ENCODE measurements at regions not wholly inside any gene's neighbourhood (a gene's known extent, or its start where the extent isn't known, plus 50 kb on each side); places are given as distances from the start of the nearest gene placed in this dataset.
A peak's percentile ranks its signal among the peaks of the same experiment; 100 is the strongest.
"Not testable (repeated sequence)": the region's sequence is repeated elsewhere in the genome, so short reads cannot be mapped to it uniquely, and the experiment has no call there.

DNA sequence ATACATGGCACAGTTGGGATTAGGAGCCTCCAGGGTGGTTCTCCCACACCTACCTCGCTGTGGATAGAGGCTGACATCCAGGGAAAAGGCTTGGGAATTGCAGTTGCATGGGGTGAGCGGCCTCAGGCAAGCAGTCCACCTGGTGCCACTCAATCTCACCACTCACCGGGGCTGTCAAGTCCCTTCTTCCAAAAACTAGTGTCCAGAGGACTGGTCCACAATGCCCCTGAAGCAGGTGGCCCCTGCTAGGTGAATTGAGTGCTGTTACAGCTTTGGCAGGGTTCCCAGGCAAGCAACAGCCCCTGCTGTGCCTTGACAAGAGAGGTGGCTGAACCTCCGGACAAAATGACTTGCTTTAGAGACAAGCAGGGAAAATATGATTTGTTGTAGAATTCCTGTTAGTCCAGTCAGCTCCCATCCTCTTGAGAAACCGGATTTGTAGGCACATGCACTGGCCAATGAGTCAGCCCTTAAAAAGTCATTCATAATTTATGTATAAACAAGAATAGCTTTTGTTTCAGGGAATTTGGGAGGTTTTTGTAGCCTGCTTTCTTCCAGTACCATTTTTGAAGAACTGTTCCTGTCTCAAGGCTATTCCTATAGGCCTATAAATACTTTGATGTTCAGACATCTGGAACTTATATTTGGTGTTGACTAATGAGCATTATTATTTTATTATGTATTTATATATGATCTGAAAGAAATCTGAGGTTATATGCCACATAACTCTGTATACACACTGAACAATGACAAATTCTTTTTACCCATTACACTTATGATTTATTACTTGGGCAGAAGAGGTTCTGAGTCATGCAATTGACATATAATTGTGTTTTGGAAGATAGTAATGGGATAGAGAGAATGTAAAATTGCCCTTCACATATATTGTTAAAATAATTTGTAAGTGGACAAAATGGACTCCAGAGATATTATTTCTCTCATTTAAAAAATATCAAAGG lies 411.1 kb downstream of the ACTL7B start:
- peak; percentile 66 for DNase-seq (ENCODE audit: low spot score)

DNA sequence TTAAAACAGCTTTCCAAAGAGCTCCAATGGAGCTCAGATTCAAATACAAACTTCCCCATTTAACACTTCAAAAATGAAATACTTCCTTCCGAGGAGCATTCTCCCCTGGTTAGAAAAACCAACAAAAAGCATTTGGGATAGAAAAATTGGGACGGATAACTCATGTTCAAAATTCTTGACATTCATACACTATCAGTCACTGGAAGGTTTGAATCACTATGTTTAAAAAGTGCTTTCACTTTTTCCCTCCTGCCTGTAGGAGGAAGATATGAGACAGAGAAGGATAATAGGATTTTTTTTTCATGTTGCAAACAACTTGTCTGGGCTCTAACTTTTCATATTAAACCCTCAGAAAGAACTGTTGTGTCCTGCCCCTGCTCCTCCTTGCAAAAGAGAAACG lies 412.0 kb downstream of the ACTL7B start:
- peak; percentile 25 for DNase-seq (ENCODE audit: low spot score)

DNA sequence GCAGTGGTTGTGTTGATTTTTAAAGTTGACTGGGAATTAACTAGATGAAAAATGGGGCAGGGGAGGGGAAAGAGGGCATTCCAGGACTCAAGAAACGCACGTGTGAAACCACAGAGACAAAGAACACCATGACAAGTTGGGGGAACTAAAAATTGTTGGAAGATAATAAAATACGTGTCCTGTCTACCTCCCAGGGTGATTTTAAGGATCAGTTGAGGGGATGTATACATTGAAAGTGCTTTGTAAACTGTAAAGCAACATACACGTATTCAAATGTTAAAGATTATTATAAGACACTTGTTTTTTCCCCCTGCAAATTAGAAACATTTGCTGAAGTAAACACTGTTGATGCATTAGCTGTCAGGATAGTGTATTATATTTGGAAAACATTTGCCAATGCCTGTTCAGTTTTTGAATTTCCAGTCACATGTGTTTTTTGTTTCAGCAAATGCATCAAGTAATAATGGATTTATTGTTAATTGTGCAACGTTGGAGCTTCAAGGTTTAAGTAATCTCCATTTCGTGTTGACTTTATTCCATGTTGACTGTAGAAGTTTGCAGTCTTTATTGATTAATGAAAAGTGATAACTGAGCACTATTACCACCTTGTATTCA lies 412.7 kb downstream of the ACTL7B start:
- DNase-seq (ENCODE audit: low spot score) = no peak

DNA sequence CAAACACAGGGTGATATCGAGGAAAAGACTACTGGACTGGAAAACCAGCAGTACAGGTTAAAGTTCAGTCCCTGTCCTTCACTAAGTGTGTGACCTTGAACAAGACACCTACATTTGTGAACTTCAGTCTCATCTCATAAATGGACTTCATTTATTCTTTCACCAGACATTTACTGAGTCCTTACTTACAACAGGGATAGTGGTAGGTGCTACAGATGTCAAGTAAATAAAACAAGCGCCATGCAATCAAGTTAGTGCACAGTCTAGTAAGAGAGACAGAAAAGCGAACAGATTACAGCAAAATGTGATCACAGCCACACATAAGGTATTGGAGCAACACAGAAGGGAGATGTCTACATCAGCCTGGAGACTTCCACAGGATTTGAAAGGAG lies 413.2 kb downstream of the ACTL7B start:
- DNase-seq (ENCODE audit: low spot score) = no peak

DNA sequence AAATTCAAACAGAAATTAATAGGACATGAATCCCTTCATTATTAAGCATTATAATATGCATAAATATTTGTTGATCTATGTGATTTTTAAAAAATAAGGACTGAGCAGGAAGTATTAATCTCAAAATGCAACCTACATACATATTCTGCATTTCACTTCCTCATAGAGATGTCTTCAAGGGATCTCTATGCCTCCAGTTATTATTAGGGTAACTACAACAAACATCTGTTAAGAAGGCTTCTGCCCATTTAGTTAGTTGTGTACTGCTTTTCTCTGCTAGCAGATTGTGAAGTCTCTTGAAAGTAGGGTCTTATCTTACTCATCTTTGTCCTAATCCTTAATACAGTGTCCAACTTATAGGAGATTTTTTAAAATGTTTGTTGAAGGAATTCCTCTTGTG lies 414.1 kb downstream of the ACTL7B start:
- no peak for DNase-seq (ENCODE audit: low spot score)

- DNase-seq (ENCODE audit: low spot score) = no peak
Observed at GRCh38 chr9:108441251-108441650, 414.5 kb downstream of the ACTL7B start.

DNA sequence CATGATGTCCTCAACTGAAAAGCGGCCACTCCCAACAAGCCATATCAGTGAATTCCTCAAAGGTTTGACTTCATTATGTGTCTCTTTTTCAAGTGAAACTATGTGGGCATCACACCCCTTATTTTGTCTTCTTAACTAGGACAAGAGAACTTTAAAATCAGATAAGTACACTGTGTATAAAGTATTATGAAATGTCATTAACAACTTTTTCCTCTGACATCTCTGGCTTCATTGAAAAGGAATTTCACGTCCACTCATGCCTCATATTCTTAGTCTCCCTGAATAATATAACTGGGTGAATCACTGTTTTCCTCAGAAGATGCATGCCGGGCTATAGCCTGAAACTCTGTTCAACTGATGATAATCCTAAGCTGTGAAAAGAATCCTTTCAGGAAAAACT lies 415.8 kb downstream of the ACTL7B start:
- DNase-seq (ENCODE audit: low spot score) = peak; percentile 30

DNA sequence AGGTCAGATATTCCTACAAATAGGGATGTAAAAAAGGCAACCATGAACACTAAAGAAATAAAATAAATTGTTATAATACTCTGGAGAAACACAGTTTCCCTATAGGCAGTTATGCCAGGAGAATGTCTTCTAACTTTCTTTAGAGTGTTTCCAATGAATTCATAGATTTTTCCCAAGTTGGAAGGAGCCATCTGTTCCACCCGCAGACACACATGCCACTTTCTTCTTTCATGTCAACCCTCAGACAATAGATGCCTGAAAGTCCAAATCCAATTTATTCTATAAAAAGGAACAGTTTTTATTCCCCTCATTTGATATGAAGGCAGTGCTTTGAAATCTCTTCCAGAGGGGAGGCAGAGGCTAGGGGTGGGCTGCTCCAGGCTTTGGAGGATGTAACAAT lies 418.1 kb downstream of the ACTL7B start:
- no peak for DNase-seq (ENCODE audit: low spot score)

DNA sequence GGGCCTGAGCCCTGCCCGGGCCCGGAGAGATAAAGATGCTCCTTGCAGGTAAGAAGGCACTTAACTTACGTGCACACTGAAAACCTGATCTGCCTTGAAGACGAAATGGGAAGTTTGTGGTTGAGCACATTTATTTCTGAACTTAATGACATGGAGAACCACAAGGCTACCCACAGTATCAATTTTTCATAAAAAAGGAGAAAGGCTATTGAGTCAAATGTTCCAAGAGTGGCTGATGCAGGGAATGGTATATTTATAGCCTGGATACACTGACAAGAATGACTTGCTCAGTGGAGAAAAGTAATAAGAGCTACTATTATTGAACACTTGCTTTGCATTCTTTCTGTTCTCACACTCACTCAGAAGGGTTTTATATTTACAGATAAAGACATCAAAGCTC lies 419.3 kb downstream of the ACTL7B start:
- no peak for DNase-seq (ENCODE audit: low spot score)

DNA sequence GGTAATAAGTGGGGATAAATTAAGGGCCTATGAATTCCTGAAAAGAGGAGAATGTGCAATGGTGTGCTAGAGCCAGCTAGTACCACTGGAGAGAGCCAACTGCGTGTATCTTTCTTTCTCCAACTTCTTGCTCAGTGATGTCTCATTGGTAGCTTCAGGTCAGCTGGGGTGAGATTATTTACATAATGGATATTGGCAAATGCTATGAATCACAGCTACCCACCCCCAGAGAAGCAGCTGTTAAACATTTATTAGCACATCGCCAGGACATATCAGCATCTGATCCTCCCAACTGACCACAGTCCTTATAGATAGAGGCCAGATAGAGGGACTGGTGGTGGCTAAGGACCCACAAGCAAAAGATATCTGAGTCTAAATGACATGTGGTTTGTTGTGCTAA lies 421.3 kb downstream of the ACTL7B start:
- DNase-seq (ENCODE audit: low spot score) = peak; percentile 11

GRCh38 chr9:108434036-108434435 lies 421.8 kb downstream of the ACTL7B start:
- no peak for DNase-seq (ENCODE audit: low spot score)

DNA sequence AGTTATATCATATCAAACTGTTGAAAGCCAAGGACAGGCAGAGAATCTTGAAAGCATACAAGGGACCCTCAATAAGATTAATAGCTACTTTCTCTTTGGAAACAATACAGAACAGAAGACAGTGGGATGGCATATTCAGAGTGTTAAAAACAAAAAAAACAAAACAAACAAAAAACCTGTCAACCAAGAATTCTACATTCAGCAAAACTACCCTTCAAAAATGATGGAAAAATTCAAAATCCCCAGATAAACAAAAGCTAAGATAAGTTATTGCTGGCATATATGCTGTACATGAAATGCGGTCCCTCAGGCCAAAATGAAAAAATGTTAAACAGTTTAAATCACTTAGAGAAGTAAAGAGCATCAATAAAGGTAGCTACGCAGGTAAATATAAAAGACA lies 425.1 kb downstream of the ACTL7B start:
- DNase-seq (ENCODE audit: low spot score) = no peak

- no peak for DNase-seq (ENCODE audit: low spot score)
Observed at GRCh38 chr9:108427751-108428150, 428.0 kb downstream of the ACTL7B start.

- DNase-seq (ENCODE audit: low spot score) = not testable (repeated sequence)
Observed at GRCh38 chr9:108426421-108426940, 429.3 kb downstream of the ACTL7B start.

DNA sequence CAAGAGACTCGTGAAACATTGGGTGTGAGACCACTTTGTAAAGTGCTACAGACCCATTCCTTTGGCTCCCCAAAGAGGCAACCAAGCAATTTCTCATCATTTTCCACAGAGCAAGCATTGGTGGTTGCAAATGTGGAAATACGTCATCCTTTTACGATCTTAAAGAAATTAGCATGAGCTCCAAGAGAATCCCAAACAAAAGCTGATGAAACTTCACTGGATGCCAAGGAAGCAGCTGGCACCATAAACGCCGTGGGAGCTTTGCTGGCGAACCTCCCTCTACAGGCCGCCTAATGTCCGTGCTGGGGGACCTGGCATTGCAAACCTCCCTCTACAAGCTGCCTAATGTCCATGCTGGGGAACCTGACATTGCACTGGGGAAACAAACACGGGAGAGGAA lies 432.4 kb downstream of the ACTL7B start:
- no peak for DNase-seq (ENCODE audit: low spot score)

GRCh38 chr9:108419379-108419778 lies 436.4 kb downstream of the ACTL7B start:
- no peak for DNase-seq (ENCODE audit: low spot score)

- DNase-seq (ENCODE audit: low spot score) = no peak
Observed at GRCh38 chr9:108417726-108418125, 438.1 kb downstream of the ACTL7B start.

DNA sequence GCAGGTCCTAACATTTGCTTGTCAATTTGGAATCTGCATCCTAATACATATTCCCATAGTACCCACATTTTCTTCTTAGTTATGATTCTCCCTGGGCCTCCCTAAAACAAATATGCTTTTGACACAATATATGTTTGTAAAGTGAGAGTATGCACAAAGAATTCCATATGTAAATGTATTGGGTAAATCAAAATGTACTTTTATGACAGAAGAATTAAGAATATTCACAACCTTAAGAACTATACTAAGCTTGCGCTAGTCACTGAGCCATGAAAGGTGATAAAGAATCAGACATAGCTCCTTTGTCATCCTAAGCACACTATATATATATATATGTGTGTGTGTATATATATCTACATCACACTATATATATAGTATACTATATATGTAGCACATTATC lies 438.5 kb downstream of the ACTL7B start:
- no peak for DNase-seq (ENCODE audit: low spot score)

DNA sequence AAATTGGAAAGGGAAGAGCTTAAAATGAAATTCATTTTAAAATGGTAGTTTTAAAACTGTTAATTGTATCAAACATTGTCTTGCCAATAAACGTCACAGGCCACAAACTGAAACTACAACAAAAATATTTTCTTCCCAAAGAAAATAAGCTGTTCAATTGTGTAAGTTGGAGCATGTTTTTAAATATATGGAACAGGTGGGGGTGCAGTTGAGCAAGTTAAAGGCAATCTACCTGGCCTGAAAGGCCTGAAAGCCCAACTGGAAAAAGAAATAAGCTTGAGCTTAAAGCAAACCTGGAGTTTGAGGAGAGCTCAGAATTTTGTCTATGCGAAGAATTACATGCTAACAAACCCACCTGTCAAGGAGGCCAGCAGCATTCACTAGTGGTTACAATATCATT lies 439.5 kb downstream of the ACTL7B start:
- no peak for DNase-seq (ENCODE audit: low spot score)

GRCh38 chr9:108413809-108414208 lies 442.0 kb downstream of the ACTL7B start:
- no peak for DNase-seq (ENCODE audit: low spot score)

DNA sequence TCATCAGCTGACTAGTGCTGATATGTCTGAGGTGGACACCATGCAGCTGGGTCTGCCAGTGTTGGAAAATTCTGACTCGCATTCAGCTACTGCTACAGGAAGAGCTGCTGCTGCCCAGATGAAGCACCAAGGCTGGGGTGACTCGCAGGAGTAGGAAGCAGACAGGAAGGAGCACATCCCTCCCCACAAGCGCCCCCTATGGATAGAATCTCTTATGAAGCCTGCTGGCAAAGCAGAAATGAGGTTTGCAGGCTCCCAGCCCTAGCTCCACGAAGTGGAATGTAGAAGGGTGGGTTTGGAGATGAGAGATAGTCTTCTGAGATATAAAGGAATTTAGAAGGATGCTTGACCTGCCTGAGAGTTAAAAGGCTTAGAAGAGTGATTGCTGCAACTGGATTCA lies 443.0 kb downstream of the ACTL7B start:
- DNase-seq (ENCODE audit: low spot score) = no peak

DNA sequence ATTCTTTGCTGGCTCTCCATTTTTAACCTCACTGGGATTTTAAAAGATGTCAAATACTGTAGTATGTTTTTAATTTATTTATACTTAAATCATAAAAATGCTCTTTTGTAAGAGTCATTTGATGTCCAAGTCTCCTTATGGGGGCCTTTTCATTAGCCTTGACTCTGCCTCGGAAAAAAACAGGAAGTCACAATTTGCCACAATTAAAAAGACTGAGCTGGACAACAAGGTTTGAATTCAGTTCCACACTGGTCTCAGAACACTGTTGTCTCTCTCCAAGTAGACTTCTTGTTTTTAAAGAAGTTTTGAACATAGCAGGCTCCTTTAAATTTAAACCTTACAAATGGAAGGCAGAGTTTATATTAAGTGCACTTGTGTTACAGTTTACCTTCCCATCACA lies 444.2 kb downstream of the ACTL7B start:
- DNase-seq (ENCODE audit: low spot score) = no peak

DNA sequence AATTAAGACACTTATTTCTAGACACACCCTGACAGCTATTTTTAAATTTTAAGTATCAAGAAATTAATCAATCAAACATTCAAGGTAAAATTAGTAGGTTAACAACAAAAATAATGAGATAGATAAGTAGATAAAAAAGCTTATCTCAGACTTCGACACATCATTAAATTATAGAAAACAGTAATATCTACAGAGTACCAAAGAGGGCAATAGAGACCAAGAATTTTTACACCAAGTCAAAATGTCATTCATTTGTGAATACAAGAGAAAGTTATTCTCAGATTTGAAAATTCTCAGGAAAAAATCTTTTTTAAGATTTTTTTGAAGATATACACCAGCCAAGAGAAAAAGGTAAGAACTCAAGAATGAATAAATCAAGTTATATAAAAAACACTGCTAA lies 445.6 kb downstream of the ACTL7B start:
- DNase-seq (ENCODE audit: low spot score) = no peak
